ENCODE measurements at regions not wholly inside any gene's neighbourhood (a gene's known extent, or its start where the extent isn't known, plus 50 kb on each side); places are given as distances from the start of the nearest gene placed in this dataset.

DNA sequence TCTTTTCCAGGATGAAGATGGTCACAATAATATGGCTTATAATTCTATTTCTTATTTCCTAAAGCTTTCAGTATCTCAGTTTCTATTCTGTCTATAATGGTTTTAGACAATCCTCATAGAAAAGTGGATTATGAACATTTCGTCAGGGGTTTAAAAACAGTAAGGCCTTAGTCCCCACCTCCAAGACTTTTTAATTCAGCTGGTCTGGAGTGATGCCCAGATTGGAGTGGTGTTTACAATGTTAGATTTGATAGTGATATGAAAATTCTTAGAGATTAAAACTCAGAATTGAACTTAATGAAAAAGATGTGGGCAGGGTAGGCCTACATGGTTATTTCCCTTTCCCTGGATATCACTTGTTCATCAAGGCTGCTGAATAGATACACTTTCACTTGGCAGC is 1238.3 kb downstream of the SORCS3 start:
- DNase-seq (ENCODE audit: low spot score) = no peak

DNA sequence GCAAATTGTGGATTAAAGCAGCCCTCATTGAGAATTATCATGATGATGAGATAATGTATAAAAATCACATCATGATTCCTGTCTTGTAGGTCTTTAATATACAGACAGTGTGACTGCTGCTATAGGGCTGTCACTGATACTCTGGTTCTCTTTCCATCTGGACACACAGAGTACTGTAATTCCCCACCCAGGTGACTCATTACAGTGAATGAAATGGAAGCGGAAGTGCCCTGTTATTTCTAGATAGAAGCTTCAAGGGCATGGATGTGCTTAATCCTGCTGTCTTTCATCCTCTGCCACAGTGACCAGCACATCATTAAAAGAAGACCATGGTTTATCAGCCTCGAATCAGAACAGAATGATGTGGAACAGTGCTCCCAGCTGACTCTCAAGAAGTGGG is 1234.0 kb downstream of the SORCS3 start:
- no peak for DNase-seq (ENCODE audit: low spot score)

- no peak for DNase-seq (ENCODE audit: low spot score)
Observed at GRCh38 chr10:105872665-105873064, 1231.6 kb downstream of the SORCS3 start.

GRCh38 chr10:105868935-105869334 is 1227.8 kb downstream of the SORCS3 start:
- no peak for DNase-seq (ENCODE audit: low spot score)

GRCh38 chr10:105864854-105865253 is 1223.8 kb downstream of the SORCS3 start:
- DNase-seq (ENCODE audit: low spot score) = no peak

DNA sequence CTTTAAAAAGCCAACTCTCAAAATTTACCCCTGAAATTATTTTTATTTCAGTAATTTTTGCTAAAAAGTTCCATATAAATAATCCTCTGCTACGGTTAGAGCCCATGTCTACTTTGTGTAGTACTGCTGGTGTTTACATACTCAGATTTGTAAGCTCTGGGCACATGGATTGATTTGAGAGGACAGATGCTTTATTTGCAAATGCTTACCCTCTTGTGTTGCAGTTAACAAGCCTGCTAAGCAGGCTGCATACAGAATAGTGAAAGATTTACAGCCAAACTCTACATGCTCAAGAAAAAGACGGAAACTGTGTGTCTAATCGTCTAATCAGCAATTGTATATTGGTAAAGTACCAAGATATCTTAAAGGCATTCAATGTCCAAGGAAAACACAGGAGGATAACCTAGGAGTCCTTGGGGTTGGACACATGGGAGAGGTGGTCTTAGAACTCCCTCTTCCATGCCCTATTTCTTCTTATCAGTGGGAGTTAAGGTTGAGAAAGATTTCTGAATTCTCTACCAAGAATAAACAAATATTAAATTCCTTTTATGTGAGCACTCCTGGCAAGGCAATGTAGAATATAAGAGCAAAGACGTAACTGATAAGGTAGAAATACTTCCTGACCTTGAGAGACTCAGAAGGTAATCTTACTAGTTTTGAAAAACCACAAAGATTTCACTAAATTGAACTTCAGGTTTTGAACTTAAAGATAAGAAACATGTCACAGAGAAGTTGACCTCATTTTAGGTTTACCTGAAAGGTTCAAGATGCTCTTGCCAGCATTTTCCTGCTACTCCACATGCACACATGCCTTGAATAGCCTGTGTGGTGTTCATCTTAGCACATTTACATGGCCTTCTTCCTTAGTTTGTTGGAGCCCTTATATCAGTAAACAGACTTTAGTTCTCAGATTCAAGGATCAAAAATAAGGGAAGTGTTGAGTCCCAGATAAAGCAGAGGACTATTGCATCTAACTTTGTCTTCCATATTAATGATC is 1216.5 kb downstream of the SORCS3 start:
- DNase-seq (ENCODE audit: low spot score) = no peak

DNA sequence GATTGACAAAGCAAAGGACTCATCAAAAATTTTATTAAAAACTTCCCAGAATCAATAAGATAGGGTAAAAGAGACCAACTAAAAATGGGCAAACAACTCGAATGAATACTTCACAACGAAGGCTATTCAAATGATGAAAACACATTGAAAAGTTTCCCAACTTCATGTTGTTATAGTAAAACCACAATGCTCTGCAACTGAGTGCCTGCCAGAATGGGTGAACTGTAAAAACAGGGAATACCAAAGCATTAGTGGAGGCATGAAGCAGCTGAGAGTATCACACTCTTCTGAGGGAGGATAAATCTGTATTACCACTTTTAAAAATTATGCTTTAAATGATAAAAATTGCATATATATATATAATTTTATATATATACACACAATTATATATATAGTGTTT is 1214.7 kb downstream of the SORCS3 start:
- DNase-seq (ENCODE audit: low spot score) = no peak

DNA sequence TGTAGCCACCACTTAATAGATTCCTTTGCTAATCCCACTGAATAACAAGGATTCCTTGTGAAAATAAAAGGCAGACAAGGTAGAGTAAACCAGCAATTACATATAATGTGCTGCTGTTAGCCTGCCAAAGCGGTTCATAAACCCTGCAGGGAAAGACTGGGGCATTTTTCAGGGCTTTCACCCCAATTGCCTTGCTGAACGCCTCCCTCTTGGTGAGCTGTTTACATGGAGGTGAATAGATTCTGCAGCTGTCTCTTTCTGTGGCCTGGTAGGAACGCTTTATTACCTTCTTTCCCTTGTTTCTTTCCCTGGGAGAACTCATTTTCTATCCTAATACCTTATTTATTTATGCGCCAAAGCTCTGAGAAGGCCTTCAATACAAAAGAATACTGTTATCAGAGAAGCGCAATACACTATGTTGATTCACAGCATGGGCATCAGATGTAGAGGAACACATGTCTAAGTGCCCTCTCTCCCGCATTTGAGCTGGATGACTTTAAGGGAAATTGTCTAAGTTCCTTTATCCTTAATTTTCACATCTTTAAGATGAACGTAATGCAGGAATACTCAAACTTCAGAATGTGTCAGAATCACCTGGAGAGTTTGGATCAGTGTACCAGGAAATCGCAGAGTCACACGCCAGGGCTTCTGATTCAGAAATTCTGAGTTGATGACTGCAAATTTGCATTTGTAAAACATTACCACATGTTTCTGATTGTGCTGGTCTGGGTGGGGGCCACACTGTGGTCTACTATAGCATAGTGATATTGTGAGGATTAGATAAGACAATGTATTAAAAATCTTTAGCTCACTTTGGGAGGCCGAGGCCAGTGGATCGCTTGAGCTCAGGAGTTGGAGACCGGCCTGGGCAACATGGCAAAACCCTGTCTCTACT is 1203.8 kb downstream of the SORCS3 start:
- DNase-seq (ENCODE audit: low spot score) = no peak

GRCh38 chr10:105844241-105844640 is 1203.2 kb downstream of the SORCS3 start:
- no peak for DNase-seq (ENCODE audit: low spot score)

GRCh38 chr10:105843786-105844185 is 1202.7 kb downstream of the SORCS3 start:
- DNase-seq (ENCODE audit: low spot score) = no peak

DNA sequence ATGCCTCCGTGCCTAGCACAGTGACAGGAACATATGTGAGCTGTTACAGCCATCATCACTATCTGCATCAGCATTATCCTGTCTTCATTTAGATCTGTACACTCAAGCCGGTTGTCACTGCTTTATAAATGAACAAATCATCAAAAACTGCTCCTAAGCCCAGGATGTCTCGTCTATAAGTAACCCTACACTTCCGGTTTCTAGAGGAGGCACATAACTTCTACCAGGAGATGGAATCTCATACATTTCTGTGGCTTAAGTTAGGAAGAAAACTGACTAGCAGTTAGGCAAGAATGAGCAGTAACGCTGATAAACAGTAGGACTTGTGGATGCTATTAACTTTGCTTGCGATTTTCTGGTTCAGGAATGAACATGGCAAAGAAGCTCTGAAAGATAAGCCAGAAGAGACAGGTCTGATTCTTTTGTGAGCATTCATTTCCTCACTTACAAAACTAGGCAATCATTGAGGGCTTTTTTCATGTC is 1199.2 kb downstream of the SORCS3 start:
- no peak for DNase-seq (ENCODE audit: low spot score)

- no peak for DNase-seq (ENCODE audit: low spot score)
Observed at GRCh38 chr10:105838392-105838791, 1197.3 kb downstream of the SORCS3 start.

GRCh38 chr10:105837951-105838350 is 1196.9 kb downstream of the SORCS3 start:
- peak; percentile 20 for DNase-seq (ENCODE audit: low spot score)

DNA sequence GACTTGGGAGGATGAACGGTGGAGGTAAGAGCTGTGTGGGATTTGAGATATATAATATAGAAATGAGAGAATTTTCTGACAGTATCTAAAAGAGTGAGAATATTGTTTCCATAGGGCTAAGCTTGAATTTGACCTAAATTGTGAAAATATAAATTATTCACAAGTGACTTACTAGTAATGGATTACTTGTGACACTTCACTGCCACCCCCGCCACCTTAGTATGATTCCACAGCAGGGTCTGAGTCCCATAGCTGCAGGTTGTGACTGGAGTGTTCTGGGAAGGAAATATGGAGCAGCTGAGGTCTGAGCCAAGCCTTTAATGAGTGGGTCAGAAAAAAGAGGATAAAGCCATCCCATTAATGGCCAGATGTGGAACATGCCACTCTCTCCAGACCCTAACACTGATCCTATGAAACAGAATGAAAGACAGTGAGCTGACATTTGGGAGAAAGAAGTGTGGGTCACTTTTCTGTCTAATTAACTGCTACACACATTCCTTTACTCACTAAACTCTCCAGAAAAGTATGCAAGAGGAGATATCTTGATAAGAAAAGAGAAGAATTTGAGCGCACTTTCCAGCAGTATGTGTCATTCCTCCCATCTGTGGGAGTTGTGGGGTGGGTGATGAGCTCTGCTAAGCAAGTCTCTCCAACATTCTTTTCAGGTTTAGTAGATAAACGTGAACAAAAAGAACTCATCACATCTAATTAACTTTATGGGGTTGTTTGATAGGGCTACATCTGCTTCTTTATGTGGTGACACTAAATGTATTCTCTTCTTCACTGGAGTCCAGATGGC is 1193.4 kb downstream of the SORCS3 start:
- no peak for DNase-seq (ENCODE audit: low spot score)

- DNase-seq (ENCODE audit: low spot score) = no peak
Observed at GRCh38 chr10:105827133-105827532, 1186.0 kb downstream of the SORCS3 start.

GRCh38 chr10:105807935-105808587 is 1167.0 kb downstream of the SORCS3 start:
- no peak for DNase-seq (ENCODE audit: low spot score)

GRCh38 chr10:105803206-105803605 is 1162.1 kb downstream of the SORCS3 start:
- DNase-seq (ENCODE audit: low spot score) = no peak

GRCh38 chr10:105800641-105801040 is 1159.6 kb downstream of the SORCS3 start:
- no peak for DNase-seq (ENCODE audit: low spot score)

- DNase-seq (ENCODE audit: low spot score) = no peak
Observed at GRCh38 chr10:105798328-105798889, 1157.3 kb downstream of the SORCS3 start.

DNA sequence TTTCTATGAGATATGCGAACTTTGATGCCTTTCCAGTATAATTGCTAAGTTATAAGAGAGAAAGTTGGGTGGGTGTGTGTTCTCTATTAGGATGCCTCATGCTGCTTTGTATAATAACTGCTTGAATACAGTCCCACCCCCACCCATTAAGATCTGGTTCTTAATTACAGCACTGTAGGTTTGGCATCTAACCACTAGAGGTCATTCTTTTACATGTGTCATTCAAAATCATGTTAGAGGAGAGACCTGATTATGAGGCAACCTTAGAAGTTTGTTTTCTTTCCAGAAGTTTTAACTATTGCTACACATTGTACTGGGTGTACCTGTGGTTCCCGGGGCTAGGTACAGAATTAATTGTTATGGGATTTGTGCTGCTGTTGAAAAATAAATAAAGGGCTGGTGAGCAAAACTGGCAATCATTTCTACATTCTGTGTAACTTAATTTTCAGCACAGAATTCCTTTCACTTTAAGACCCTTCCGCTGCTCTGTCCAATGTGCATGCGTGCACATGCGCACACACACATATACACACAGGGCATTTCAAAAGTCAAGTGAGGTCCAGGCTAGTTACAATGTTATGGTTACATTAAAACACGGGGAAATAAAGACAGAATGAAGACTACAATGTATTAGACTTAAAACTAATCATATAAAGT is 1156.3 kb downstream of the SORCS3 start:
- peak; percentile 13 for DNase-seq (ENCODE audit: low spot score)

Data from CD4-positive, alpha-beta T cell treated with Interleukin-2 at 100 ng/mL for 4 hours (primary cell).